Myocyte (in vitro differentiated cells): ENCODE measurements at regions not wholly inside any gene's neighbourhood (a gene's known extent, or its start where the extent isn't known, plus 50 kb on each side); places are given as distances from the start of the nearest gene placed in this dataset.

Experiments
- DNase-seq: peaks from one replicate; pipeline ENCODE4 v3.0.0-alpha.2; 2012; ENCODE audit warnings: low read depth

GRCh38 chr4:178481564-178481963, 1039.3 kb upstream of the AGA start:
- DNase-seq: no peak

GRCh38 chr4:178523038-178523437, 1080.8 kb upstream of the AGA start:
- no peak for DNase-seq

- no peak for DNase-seq
Measured at GRCh38 chr4:178535939-178536579, 1093.8 kb upstream of the AGA start.

- no peak for DNase-seq
Measured at GRCh38 chr4:178553201-178553600, 1111.0 kb upstream of the AGA start.

GRCh38 chr4:178554352-178554751, 1112.1 kb upstream of the AGA start:
- no peak for DNase-seq

GRCh38 chr4:178556796-178557195, 1114.6 kb upstream of the AGA start:
- no peak for DNase-seq

GRCh38 chr4:178577933-178578332, 1135.7 kb upstream of the AGA start:
- no peak for DNase-seq

GRCh38 chr4:178595500-178596138, 1153.4 kb upstream of the AGA start:
- DNase-seq: no peak

GRCh38 chr4:178598672-178599071, 1156.4 kb upstream of the AGA start:
- no peak for DNase-seq

GRCh38 chr4:178599521-178599920, 1157.3 kb upstream of the AGA start:
- DNase-seq: no peak

GRCh38 chr4:178602833-178603232, 1160.6 kb upstream of the AGA start:
- DNase-seq: no peak

- DNase-seq: no peak
Measured at GRCh38 chr4:178611062-178611461, 1168.8 kb upstream of the AGA start.

- DNase-seq: no peak
Measured at GRCh38 chr4:178612733-178613132, 1170.5 kb upstream of the AGA start.

GRCh38 chr4:178632415-178632814, 1190.2 kb upstream of the AGA start:
- DNase-seq: no peak

GRCh38 chr4:178633263-178633662, 1191.0 kb upstream of the AGA start:
- no peak for DNase-seq

- no peak for DNase-seq
Measured at GRCh38 chr4:178664621-178665020, 1222.4 kb upstream of the AGA start.

GRCh38 chr4:178665916-178666315, 1223.7 kb upstream of the AGA start:
- no peak for DNase-seq

GRCh38 chr4:178671766-178672165, 1229.5 kb upstream of the AGA start:
- DNase-seq: no peak

GRCh38 chr4:178672512-178672911, 1230.3 kb upstream of the AGA start:
- no peak for DNase-seq

- no peak for DNase-seq
Measured at GRCh38 chr4:178681871-178682270, 1239.6 kb upstream of the AGA start.

- DNase-seq: no peak
Measured at GRCh38 chr4:178689926-178690325, 1247.7 kb upstream of the AGA start.

- no peak for DNase-seq
Measured at GRCh38 chr4:178693816-178694215, 1251.6 kb upstream of the AGA start.

- no peak for DNase-seq
Measured at GRCh38 chr4:178696515-178696914, 1254.3 kb upstream of the AGA start.
